ENCODE measurements at regions not wholly inside any gene's neighbourhood (a gene's known extent, or its start where the extent isn't known, plus 50 kb on each side); places are given as distances from the start of the nearest gene placed in this dataset.

- peaks cover 36% of the 10 kb centered on the region for H3K27me3 Mint-ChIP-seq
- H3K79me2 ChIP-seq (ENCODE audit: control insufficient read depth, insufficient read depth, low read length): no peaks in the 10 kb centered on the region
- peaks cover 0 to 8% (median 2%) of the 10 kb centered on the region in 4 experiments for H3K27me3 ChIP-seq (replicated peaks in 1 of 4; ENCODE audit: control extremely low read depth in 1 of 4, control insufficient read depth in 3 of 4, insufficient read depth in 4 of 4, low read length in 3 of 4)
- no peak overlapping the region for H3K27ac Mint-ChIP-seq
- H4K20me1 ChIP-seq (ENCODE audit: control insufficient read depth, insufficient read depth, low read length, poor library complexity, severe bottlenecking): no peaks in the 10 kb centered on the region
- H3K4me2 ChIP-seq (replicated peaks; ENCODE audit: low read depth, low read length, poor library complexity, severe bottlenecking): no peak overlapping the region
- no peak overlapping the region for H3K9ac ChIP-seq (ENCODE audit: low read length)
- no peak overlapping the region for H3K4me3 Mint-ChIP-seq
- TF ChIP-seq EZH2 (IDR thresholded peaks at IDR 0.05; ENCODE audit: borderline replicate concordance, insufficient read depth, low read depth, low read length, poor library complexity, severe bottlenecking) (no peak), CTCF (IDR thresholded peaks at IDR 0.05) (no peak)
- intact Hi-C loops (cut with micrococcal nuclease): no loop called here
- H2AFZ ChIP-seq (ENCODE audit: insufficient read depth, low read depth, low read length, poor library complexity, severe bottlenecking): no peak overlapping the region
- 100% methylated on average over 8 of the region's 9 CpGs for WGBS (ENCODE audit: insufficient coverage)
- H3K4me3 ChIP-seq (ENCODE audit: control extremely low read depth in 1 of 5, extremely low read depth in 1 of 5, insufficient read depth in 1 of 5, low read depth in 2 of 5, low read length in 4 of 5): no peak overlapping the region
- H3K9me3 Mint-ChIP-seq (ENCODE audit: insufficient read depth): peaks cover 3% of the 10 kb centered on the region
- no peak overlapping the region for H3K27ac ChIP-seq (ENCODE audit: low read length in 2 of 2)
- DNase-seq (no peak), ATAC-seq (ENCODE audit: low read depth) (no peak)
- peaks cover 0 to 1% (median 0%) of the 10 kb centered on the region in 3 donors for H3K9me3 ChIP-seq (ENCODE audit: control extremely low read depth in 1 of 3, control insufficient read depth in 2 of 3, insufficient read depth in 1 of 3, low read length in 2 of 3)
- H3K4me1 Mint-ChIP-seq: no peaks in the 10 kb centered on the region
- no peaks in the 10 kb centered on the region for H3K4me1 ChIP-seq (ENCODE audit: control insufficient read depth in 2 of 2, insufficient read depth in 2 of 2, low read length in 2 of 2)
- ChIA-PET CTCF (no interaction called here), POLR2A (no interaction called here)
- H3K36me3 ChIP-seq (replicated peaks in 1 of 2; ENCODE audit: control extremely low read depth in 1 of 2, control insufficient read depth in 1 of 2, extremely low read depth in 1 of 2, insufficient read depth in 2 of 2, low read length in 1 of 2): no peaks in the 10 kb centered on the region
Measured at GRCh38 chr20:19858466-19859371, 100.7 kb downstream of the RIN2 start.

GRCh38 chr20:19859444-19859843 lies 101.4 kb downstream of the RIN2 start:
- Histone ChIP-seq H3K4me3 (ENCODE audit: control extremely low read depth in 1 of 5, extremely low read depth in 1 of 5, insufficient read depth in 1 of 5, low read depth in 2 of 5, low read length in 4 of 5) (no peak overlapping the region), H3K36me3 (replicated peaks in 1 of 2; ENCODE audit: control extremely low read depth in 1 of 2, control insufficient read depth in 1 of 2, extremely low read depth in 1 of 2, insufficient read depth in 2 of 2, low read length in 1 of 2) (no peaks in the 10 kb centered on the region), H3K27ac (ENCODE audit: low read length in 2 of 2) (no peak overlapping the region), H3K27me3 (replicated peaks in 1 of 4; ENCODE audit: control extremely low read depth in 1 of 4, control insufficient read depth in 3 of 4, insufficient read depth in 4 of 4, low read length in 3 of 4) (peaks cover 0 to 8% (median 2%) of the 10 kb centered on the region in 4 experiments), H3K9ac (ENCODE audit: low read length) (no peak overlapping the region), H3K79me2 (ENCODE audit: control insufficient read depth, insufficient read depth, low read length) (no peaks in the 10 kb centered on the region), H2AFZ (ENCODE audit: insufficient read depth, low read depth, low read length, poor library complexity, severe bottlenecking) (no peak overlapping the region), H3K9me3 (ENCODE audit: control extremely low read depth in 1 of 3, control insufficient read depth in 2 of 3, insufficient read depth in 1 of 3, low read length in 2 of 3) (peaks cover 0 to 1% (median 0%) of the 10 kb centered on the region in 3 donors), H4K20me1 (ENCODE audit: control insufficient read depth, insufficient read depth, low read length, poor library complexity, severe bottlenecking) (no peaks in the 10 kb centered on the region), H3K4me2 (replicated peaks; ENCODE audit: low read depth, low read length, poor library complexity, severe bottlenecking) (no peak overlapping the region), H3K4me1 (ENCODE audit: control insufficient read depth in 2 of 2, insufficient read depth in 2 of 2, low read length in 2 of 2) (no peaks in the 10 kb centered on the region)
- ATAC-seq (ENCODE audit: low read depth) (no peak), DNase-seq (no peak)
- ChIA-PET CTCF (interaction anchor here (1.0 to 1.2 kb wide), 2 partner anchors 44 to 136 kb away, joined by 3 to 6 read pairs; no protein-coding TSS in a partner anchor), POLR2A (no interaction called here)
- peaks cover under 1% of the 10 kb centered on the region for H3K9me3 Mint-ChIP-seq (ENCODE audit: insufficient read depth)
- intact Hi-C loops (cut with micrococcal nuclease): no loop called here
- no peaks in the 10 kb centered on the region for H3K4me1 Mint-ChIP-seq
- no peak overlapping the region for H3K4me3 Mint-ChIP-seq
- TF ChIP-seq CTCF (IDR thresholded peaks at IDR 0.05) (no peak), EZH2 (IDR thresholded peaks at IDR 0.05; ENCODE audit: borderline replicate concordance, insufficient read depth, low read depth, low read length, poor library complexity, severe bottlenecking) (no peak)
- no peak overlapping the region for H3K27ac Mint-ChIP-seq
- H3K27me3 Mint-ChIP-seq: peaks cover 36% of the 10 kb centered on the region
- WGBS (ENCODE audit: insufficient coverage): 96% methylated on average over 2 of the region's 3 CpGs
